RKO (cell line): ENCODE measurements at regions not wholly inside any gene's neighbourhood (a gene's known extent, or its start where the extent isn't known, plus 50 kb on each side); places are given as distances from the start of the nearest gene placed in this dataset.
A peak's percentile ranks its signal among the peaks of the same experiment; 100 is the strongest.

ENCODE experiments used
- DNase-seq: peaks from one replicate; pipeline ENCODE4 v3.0.0-alpha.2; 2016; ENCODE audit warnings: low spot score

DNA sequence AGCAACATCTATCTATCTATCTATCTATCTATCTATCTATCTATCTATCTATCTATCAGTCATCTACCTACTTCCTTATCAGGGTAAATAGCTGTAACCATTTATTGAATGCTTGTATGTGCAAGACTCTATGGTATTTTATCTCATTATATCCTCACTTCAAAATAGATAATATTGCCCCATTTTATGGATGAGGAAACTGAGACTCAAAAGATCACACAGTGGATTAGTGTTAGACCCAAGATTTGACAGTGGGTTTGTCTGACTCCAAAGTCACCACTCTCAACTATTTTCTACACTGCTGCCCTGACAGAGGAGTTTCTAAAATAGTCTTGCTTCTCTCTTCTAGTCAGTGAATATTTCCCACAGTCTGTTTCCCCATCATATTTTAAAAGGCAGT lies 94.3 kb upstream of the NR3C1 start:
- DNase-seq, result no peak

DNA sequence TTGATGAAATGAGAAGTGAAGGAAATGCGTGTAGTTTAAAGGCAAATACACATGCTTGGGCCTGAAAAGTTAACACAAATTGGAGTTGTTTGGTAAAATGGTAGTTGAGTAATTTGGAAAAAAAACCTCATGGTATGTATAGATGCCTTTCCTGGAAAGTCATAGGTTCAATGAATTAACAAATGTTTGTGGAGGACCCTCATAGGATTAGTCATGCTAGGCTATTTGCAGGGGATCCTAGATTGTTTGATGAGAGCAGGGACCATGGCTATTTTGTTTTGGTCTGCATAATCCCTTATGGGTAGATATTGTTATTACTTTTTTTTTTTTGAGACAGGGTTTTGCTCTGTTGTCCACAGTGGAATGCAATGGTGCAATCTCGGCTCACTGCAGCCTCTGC lies 93.5 kb upstream of the NR3C1 start:
- DNase-seq, result no peak

DNA sequence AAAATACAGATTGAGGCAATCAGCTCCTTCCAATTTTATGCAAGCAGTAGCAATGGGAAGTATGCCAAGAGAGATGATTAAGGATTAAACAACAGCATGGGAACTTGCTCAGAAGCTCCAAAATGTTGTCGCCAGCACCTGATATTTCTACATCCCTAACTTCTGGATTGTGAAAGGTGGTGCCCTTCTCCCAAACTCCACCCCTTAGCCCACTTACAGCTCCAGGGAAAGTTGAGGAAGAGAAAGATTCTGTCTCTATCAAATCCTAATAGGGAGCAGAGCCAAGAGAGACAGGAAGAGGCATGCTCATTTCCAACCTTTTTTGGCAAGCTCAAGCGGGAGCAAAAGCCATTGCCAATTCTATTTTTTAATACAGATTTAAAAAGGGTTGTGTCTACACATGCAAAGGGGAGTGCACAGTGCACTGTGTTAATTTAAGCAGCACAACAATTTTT lies 92.4 kb upstream of the NR3C1 start:
- DNase-seq, result no peak

DNA sequence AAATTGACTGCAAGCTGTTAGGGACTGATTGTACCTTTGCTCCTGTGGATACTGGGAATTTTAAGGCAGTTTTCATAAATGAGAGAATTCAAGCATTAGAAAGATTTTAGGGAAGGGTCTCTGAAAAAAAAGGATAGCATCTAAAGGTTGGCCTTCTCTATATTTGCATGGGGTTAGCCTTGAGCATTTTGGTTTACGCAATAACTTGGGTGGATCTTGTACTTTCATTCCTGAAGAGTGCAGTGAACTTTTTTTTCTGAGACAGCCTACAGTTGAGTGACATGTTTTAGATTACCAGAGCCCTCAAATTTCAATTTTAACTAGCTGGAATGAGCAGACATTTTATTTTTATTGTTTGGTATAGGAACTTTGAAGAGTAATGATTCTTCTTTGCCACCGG lies 91.6 kb upstream of the NR3C1 start:
- no peak for DNase-seq

DNA sequence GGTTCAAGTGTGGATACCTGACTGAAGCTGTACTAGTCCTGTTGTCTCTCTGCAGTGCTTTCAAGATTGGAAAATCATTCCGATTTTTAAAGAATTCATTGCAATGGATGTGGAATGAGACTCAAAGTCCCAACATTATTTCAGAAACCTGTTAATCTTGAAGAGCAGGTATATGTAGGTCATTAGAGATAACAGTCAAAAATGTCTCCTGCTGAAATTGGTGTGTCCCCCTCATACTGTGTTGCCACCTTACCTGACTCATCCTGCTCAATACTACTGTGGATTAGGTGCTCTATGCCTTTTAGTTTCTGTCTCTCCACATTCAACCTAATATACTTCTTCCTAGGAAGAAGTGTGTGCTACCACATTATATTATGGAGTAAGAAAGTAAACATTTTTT lies 91.1 kb upstream of the NR3C1 start:
- no peak for DNase-seq

DNA sequence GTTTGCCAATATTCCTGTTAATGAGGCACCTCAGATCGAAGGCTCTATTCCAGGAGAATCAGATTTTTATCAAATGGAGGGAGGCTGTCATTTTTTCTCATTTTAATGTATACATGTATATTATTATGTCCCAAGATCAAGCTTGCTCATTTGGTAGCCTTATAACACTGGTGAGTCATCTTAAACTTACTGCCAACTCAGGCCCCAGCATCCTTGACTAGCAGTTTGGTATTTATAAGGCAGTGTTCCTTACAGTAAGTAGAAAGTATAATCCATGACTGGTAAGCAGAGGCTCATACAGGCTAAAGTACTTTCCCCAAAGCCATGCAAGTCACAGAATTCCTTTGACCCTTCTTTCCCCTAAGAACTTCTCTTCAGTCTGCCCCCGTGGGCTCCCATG lies 90.7 kb upstream of the NR3C1 start:
- DNase-seq, result peak; percentile 41

DNA sequence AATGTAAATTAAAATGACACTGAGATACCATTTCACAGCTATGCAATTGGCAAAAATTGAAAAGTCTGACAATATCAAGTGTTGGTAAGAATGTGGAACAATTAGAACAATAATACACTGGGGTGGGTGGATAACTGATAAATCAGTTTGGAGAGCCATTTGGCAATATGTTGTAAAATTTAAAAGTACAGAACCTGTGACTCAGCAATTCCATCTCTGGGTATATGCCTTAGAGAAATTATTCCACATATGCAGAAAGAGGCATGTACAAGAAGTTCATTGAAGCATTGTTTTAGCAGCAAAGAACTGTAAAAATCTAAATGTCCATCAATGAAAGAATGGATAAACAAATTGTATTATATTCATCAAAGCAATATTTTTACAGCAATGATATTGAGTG lies 89.3 kb upstream of the NR3C1 start:
- no peak for DNase-seq

DNA sequence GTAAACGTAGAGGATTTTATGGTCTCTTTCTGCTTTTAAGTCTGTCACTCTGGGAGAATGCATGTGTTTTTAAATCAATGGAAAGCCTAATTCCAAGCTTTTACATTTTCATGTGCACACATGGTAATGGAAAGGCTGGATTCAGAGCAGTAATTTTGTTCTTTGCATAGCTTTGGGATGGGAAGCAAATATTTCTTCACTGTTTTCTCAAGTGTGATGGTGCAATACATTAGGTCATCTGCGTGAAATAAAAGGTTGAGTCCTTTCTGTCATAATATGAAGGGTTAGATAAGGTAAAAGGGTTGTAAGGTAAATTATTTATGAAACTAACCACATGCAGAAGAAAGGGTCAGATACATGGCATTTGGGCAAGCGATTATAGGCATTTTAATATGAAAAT lies 88.2 kb upstream of the NR3C1 start:
- DNase-seq, result no peak

DNA sequence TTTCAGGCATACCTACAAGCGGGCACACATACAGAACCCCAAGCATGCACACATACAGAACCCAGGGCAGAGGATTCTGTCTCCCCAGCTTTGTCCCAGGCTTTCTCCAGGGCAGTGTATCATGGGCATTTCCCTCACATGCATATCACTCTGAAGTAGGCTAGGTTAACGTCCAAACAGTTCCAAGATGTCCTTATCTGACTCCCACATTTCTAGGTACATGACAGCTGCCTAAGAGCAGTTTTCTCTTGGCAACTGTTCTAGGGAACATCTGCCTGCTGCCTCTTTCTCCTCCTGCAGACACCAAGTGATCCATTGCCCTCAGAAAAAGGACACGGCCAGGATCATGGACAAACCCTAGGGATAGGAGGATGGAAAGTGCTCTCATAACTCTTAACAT lies 84.9 kb upstream of the NR3C1 start:
- no peak for DNase-seq

DNA sequence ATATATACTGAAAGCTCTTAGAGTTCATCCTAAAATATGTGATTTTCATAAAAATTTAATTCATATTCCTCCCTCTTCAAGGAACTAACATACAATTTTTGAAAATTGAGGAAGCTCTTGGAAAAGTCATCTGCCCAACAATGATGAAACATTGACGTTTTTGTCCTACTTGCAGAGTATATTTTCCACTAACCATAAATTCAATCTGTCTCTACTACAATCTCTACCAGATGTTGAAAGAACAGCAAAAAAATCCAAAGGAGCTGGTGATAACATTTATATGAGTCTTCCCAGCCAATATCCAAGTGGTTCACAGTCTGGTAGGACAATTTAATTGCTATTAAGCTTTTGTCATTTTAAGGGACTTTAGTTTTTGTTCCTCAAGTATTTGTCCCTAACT lies 81.1 kb upstream of the NR3C1 start:
- DNase-seq, result no peak

DNA sequence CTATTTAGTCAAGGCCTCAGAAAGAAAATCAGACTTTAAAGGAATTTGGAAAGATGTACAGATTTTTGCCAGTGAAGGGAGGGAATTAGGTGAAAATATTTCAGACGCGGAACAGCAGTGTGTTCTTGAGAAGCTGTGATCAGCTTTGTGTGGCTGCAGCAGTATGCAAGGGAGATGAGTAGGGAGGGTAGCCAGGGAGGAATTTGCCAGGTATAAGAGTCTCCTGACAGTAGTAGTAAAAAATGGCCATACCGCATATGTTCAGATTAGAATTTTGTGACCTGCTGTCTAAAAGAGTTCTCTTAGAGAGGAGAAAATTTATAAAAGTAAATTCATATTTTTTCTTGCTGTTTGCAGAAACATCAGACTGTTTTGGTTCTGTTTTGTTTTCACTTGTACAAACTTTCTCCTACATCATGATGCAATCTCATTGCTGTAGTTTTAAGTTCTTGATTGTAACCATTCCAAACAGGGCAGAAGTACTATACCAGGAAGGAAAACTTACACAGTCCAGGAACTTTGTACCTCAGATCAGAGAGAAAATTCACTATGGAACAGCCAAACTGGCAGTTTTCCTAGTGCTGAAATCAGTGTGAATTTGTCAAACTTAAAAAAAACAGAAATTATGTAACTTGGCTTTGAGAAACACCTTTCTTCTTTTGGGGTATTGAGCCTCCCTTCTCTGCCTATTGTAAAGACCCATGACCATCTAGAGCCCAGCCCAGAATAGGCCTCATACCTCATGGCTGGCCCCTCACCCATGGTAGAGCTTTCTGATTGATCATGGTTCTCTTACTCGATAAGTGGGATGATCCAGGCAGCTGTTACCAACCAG lies 78.4 kb upstream of the NR3C1 start:
- DNase-seq, result no peak

DNA sequence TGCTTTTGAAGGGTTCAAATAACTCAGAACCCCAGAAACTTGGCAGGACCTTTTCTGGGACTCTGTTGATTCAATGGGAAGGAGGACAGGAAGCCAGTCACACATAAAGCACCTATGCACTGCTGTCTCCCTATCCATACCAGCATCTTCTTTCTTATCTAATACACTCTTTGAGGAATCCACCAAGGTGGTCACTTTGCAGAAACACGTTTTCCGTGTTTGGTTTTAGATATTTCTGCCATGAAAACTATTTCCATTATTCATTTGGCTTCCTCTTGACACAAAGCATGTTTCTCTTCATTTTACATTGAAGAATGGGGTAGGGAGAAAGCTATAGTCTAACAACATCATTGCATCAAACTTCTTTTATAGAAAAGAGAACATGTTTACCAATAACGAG lies 76.5 kb upstream of the NR3C1 start:
- DNase-seq, result no peak

DNA sequence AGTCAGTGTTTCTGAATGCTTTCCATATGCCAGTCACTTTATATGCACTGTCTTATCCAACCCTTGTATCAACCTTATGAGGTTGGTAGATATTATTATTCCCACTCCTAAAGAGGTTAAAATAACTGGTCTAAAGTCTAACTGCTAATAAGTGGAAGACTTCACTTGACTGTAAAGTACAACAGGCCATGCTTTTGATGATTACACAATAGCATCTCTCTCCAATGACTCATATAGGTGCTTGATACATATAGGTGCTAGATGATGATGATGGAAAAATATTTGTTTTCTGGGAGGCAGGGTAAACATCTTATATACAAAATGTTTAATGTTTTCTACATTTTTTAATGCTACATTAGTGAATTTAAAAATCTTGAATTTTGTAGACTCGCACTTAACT lies 75.9 kb upstream of the NR3C1 start:
- DNase-seq, result no peak

DNA sequence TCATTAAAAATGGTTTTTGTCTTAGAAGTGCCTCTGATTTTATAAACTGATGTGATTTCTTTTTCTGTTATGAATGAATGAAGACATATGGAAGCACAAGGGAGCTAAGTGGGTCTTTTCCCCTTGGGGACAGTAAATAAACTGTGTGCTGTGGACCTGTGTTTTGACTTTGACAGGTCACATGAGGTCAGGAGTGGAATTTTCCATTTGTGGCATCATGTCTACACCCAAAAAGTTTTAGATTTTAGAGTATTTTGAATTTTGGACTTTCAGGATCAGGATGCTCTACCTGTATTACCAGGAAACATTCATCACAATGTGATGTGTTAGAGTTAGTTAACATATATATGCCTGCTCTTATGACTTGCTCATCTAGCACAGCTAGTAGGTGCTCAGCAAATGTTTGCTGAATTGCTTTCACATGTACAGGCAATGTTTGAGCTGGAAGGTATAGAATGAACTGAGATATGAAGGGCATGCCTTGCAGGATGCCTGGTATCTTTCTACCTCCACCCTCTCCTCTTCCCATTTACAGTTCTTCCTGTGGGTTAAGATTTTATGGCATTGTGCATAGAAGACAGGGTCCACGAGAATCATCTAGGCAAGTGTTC lies 73.2 kb upstream of the NR3C1 start:
- DNase-seq, result no peak

DNA sequence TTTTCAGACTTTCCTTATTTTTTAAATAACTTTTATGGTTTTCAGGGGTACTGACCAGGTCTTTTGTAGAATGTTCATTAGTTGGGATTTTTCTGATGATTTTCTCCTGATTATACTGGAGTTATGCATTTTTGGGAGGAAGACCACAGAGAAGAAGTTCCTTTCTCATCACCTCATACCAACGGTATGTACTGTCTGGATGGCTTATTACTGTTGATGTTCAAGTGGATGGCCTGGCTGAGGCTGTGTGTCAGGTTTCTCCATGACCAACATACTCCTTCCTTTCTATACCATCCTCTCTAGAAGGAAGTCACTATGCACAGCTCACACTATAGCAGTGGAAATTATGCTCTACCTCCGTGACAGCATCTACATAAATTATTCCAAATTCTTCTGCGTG lies 71.1 kb upstream of the NR3C1 start:
- no peak for DNase-seq

DNA sequence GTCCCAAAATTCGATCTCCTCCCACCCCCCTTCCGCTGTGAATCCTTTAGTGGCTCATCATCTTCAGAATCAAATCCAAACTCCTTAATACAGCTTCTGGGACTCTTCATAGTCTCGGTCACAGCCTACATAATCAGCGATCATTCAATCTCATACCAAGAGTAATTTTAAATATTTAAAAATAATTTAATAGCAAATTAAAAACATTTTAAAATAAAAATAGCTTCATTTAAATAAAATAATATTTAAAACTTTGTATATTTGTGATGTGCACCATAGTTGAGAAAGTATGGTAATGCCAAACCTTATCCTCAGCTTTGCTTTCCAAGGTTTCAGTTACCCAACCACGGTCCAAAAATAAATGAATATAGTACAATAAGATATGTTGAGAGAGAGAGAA lies 70.0 kb upstream of the NR3C1 start:
- no peak for DNase-seq

DNA sequence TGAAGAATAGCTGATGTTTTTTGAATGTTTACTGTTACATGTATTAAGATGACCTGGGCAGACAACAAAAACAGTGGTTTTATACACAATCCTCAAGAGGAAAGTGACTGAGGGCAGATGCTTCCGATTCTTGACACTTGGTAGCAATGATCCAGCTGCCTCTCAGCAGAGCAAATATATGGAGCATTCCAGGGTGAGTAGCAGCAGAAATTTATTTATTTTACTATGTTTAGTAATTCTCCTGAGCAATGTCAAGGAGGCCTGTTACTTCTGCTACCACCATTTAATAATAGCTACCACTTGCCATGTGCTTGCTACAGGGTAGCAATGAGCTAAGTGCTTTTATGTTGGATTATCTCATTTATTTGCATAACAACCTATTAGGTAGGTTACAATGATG lies 69.1 kb upstream of the NR3C1 start:
- no peak for DNase-seq

DNA sequence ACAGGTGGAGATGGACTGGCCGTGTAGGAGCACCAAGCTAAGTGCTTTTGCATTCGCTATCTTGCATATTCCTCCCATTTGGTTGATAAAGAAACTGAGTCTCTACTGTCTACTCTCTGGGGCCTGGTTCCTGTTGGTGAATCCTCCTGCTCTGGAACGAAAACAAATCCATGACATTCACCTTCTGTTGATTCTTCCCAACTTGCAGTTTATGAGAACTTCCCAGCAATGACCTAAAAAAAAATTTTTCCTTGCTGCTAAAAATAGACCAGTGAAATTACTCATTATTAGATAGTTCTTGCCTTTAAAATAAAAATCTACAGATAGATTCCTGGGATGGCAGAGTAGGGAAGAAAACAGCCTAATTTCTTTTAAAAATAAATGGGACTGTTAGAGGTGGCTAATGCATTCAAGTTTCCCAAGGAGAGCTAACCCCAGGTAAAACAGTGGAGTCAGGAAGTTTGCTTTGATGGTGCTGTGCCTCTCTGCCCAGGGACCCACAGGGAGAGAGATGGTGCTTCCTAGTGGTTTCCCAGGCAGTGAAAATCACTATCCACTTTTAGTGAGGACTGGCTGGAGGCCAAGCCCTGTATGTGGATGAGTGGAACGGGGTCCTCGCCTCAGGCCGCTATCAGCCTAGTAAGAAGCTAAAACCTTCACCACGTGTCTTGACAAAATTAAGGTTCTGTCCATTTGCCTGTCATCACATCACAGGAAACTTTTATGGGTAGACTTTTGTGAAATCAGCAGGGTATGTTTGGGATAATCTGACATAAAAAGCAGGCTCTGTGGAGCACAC lies 68.4 kb upstream of the NR3C1 start:
- no peak for DNase-seq

DNA sequence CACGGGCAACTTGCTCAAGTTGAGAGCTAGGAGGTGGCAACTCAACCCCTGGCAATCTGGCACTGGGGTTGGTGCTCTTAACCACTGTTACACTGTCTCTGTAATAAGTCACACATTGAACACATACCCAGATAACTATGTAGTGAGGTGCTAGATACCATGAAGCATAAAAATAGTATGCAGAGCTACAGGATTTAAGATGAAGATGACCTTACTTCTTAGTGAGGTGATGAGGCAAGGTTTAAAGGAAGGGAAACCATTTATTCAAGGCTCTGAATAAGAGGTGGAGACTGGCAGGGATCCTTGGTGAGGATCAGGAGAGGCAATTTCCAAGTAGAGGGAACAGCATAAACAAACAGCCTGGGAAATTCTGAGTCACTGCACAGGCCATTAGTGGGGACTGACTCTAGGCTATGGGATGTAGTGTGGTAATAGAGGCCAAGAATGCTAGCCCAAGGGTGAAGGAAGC lies 67.6 kb upstream of the NR3C1 start:
- peak; percentile 11 for DNase-seq

DNA sequence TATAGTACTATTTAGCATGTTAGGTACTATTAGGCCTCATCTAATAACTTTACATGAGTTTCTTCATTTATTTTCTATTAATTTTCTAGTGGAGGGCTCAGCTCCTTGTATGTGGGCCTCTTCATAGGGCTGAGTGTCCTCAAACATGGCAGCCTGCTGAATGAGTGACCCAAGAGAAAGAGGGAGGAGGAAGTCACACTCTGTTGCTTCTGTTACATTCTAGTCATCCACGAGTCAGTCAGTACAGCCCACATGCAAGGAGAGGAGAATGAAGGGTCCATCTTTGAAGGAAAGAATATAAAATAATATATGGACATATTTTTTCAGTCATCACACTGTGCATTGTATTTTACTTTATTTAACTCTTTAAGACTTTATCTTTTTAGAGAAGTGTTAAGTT lies 66.6 kb upstream of the NR3C1 start:
- no peak for DNase-seq

DNA sequence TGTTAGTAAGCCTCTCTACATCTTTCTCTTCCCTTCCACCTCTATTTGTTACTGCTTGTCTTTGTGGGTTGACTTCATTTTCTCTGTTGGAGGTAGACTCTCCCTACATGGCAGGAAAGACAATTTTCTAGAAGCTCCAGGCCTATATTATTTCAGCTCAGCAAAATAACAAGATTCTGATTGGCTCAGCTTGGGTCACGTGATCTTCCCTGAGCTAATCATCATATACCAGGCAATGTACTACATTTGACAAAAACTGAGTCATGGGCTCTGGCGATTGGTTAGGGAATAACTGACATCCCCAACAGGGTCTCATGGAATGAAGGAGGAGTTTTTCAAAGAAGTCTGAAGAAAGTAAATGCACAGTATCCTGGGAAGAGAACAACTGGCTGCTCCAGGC lies 65.6 kb upstream of the NR3C1 start:
- DNase-seq, result no peak

DNA sequence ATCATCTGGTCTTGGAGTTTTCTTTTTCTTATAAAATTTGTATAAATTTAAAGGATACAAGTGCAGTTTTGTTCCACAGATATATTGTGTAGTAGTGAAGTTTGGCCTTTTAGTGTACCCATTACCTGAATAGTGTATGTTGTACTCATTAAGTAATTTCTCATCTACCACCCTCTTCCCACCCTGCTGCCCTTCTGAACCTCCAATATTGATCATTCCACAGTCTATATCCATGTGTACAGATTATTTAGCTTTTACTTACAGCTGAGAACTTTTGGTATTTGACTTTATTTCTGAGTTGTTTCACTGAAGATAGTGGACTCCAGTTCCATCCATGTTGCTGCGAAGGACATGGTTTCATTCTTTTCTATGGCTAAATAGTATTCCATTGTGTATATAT lies 63.1 kb upstream of the NR3C1 start:
- DNase-seq, result no peak
